GM12891 (cell line): ENCODE measurements at regions not wholly inside any gene's neighbourhood (a gene's known extent, or its start where the extent isn't known, plus 50 kb on each side); places are given as distances from the start of the nearest gene placed in this dataset.
"Not testable (repeated sequence)": the region's sequence is repeated elsewhere in the genome, so short reads cannot be mapped to it uniquely, and the experiment has no call there.

Source experiments
- POLR2A ChIP-seq: IDR thresholded peaks from 2 replicates; pipeline ENCODE4 v1.6.1; 2011; ENCODE audit warnings: low read depth, low read length, control low read depth
- POLR2AphosphoS5 ChIP-seq: IDR thresholded peaks from 2 replicates; pipeline ENCODE4 v1.6.1; 2011; ENCODE audit warnings: low read depth, low read length, control low read depth
- TAF1 ChIP-seq: IDR thresholded peaks from 2 replicates; pipeline ENCODE4 v1.6.1; 2011; ENCODE audit warnings: low read depth, low read length, control low read depth

DNA sequence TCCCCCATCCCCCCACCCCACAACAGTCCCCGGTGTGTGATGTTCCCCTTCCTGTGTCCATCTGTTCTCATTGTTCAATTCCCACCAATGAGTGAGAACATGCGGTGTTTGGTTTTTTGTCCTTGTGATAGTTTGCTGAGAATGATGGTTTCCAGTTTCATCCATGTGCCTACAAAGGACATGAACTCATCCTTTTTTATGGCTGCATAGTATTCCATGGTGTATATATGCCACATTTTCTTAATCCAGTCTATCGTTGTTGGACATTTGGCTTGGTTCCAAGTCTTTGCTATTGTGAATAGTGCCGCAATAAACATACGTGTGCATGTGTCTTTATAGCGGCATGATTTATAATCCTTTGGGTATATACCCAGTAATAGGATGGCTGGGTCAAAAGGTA is 123.6 kb downstream of the PRDM13 start:
- not testable (repeated sequence) for TF ChIP-seq POLR2AphosphoS5, POLR2A, TAF1
